Bronchial epithelial cell (primary cell): ENCODE measurements at regions not wholly inside any gene's neighbourhood (a gene's known extent, or its start where the extent isn't known, plus 50 kb on each side); places are given as distances from the start of the nearest gene placed in this dataset.

Experiments used
- DNase-seq: peaks from one replicate; pipeline ENCODE4 v3.0.0-alpha.2; 2010; ENCODE audit warnings: low read depth
- FAIRE-seq: peaks from 2 replicates; lab custom pipeline; 2011; peaks lifted over from hg19 to GRCh38; lab: Jason Lieb, UNC
- H3K27me3 ChIP-seq: 2 replicates; pipeline ENCODE4 v1.5.1; 2011; ENCODE audit warnings: low read length; ENCODE audit not compliant: control insufficient read depth, insufficient read depth
- H3K36me3 ChIP-seq: 2 replicates; pipeline ENCODE4 v1.5.1; 2011; ENCODE audit warnings: low read length; ENCODE audit not compliant: control insufficient read depth, insufficient read depth
- H3K4me3 ChIP-seq: 2 replicates; pipeline ENCODE4 v1.5.1; 2011; ENCODE audit warnings: mild to moderate bottlenecking, low read depth, low read length, control low read depth
- TF ChIP-seq, protein P1 (sequence below): IDR thresholded peaks from 2 replicates; pipeline ENCODE4 v1.5.1; 2011; ENCODE audit warnings: mild to moderate bottlenecking, moderate library complexity, low read length, control low read depth, inconsistent platforms; ENCODE audit not compliant: insufficient read depth, severe bottlenecking

- DNase-seq (no peak), FAIRE-seq (no peak)
- no peak overlapping the region for H3K4me3 ChIP-seq
Measured at GRCh38 chr13:44805585-44805984, 183.7 kb downstream of the NUFIP1 start.

DNA sequence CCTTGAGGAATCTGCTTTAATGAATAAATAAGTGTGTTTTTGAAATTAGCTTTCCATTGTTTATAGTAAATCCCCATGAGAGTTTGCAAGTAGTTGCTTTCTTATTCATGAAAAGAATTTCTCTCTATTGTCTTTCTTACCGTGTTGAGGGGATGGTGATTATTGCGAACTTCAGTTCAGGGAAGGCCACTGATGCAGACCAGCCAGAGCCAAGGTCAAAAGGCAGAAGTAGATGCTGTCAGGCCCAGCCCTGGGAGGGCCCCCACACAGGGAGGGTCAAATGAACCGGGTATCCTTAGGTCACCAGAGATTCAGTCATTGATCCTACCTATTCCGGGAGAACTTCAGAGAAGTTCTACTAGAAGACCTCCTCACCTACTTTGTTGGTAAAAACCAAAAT, 185.9 kb downstream of the NUFIP1 start:
- Histone ChIP-seq H3K27me3 (no peaks in the 10 kb centered on the region), H3K36me3 (no peaks in the 10 kb centered on the region), H3K4me3 (no peak overlapping the region)
- TF ChIP-seq, protein P1, sequence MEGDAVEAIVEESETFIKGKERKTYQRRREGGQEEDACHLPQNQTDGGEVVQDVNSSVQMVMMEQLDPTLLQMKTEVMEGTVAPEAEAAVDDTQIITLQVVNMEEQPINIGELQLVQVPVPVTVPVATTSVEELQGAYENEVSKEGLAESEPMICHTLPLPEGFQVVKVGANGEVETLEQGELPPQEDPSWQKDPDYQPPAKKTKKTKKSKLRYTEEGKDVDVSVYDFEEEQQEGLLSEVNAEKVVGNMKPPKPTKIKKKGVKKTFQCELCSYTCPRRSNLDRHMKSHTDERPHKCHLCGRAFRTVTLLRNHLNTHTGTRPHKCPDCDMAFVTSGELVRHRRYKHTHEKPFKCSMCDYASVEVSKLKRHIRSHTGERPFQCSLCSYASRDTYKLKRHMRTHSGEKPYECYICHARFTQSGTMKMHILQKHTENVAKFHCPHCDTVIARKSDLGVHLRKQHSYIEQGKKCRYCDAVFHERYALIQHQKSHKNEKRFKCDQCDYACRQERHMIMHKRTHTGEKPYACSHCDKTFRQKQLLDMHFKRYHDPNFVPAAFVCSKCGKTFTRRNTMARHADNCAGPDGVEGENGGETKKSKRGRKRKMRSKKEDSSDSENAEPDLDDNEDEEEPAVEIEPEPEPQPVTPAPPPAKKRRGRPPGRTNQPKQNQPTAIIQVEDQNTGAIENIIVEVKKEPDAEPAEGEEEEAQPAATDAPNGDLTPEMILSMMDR: no peak
- FAIRE-seq (no peak), DNase-seq (no peak)

More at GRCh38 chr13:44805585-44805984, 183.7 kb downstream of the NUFIP1 start:
- TF ChIP-seq, protein P1: no peak
- Histone ChIP-seq H3K27me3 (no peaks in the 10 kb centered on the region), H3K36me3 (no peaks in the 10 kb centered on the region)

DNA sequence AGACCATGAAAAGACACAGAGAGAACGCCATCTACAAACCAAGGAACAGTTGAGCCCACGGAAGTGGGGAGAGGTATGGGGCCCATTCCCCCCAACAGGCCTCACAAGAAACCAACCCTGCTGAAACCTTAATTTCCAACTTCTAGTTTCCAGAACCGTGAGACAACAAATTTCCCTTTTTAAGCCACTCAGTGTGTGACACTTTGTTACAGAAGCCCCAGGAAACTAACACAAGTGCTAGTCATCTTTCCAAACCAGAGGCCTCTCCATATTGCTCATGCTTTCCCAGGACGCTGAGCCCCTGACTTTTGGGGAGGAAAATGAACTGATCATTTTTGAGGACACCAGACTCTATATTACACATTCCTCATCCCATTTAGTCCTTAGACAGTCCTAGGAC, 186.8 kb downstream of the NUFIP1 start:
- DNase-seq (no peak), FAIRE-seq (peak; percentile 58)
- H3K27me3 ChIP-seq: no peaks in the 10 kb centered on the region
- no peak overlapping the region for H3K4me3 ChIP-seq
- TF ChIP-seq, protein P1: no peak
- H3K36me3 ChIP-seq: no peaks in the 10 kb centered on the region

DNA sequence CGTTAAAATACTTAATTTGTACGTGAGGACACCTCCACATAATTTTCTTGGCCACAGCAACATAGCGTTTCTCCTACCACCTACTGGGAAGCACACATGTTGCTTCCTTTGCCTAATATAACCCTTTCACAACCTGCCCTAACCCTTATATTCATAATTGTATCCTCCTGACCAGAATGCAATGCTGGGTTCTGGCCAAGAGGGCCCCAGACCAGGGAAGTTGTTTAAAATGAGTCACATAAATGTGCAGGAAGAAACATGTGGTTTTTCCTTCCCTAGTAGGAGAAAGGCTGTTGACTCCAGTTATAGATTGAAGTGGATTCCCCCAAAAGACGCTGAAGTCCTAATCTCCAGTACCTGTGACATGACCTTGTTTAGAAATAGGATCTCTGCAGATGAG, 187.3 kb downstream of the NUFIP1 start:
- no peaks in the 10 kb centered on the region for H3K36me3 ChIP-seq
- no peaks in the 10 kb centered on the region for H3K27me3 ChIP-seq
- DNase-seq (peak; percentile 87), FAIRE-seq (no peak)
- H3K4me3 ChIP-seq: no peak overlapping the region
- TF ChIP-seq, protein P1: peak; percentile 1

GRCh38 chr13:44800626-44801025, 188.6 kb downstream of the NUFIP1 start:
- TF ChIP-seq, protein P1: no peak
- no peak overlapping the region for H3K4me3 ChIP-seq
- no peak for FAIRE-seq
- H3K36me3 ChIP-seq: no peaks in the 10 kb centered on the region
- DNase-seq: no peak
- no peaks in the 10 kb centered on the region for H3K27me3 ChIP-seq

DNA sequence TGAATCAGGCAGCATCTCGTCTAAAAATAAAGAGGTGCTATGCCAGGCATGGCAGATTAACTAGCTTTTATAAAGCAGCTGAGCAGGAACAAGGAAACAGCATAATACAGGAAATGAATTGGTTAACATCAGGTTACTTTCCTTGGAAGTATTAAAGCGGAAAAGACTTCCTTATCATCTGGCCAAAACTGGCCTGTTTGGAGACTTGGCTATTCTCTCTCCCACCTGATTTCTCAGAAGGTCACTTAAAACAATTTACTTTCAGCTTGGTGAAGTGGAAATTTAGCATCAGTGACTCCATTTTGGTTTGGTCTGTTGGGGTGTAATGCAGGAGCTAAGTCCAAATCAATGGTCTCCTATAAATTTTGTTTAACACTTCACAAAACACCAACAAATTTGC, 191.6 kb downstream of the NUFIP1 start:
- DNase-seq (no peak), FAIRE-seq (no peak)
- Histone ChIP-seq H3K4me3 (no peak overlapping the region), H3K27me3 (no peaks in the 10 kb centered on the region), H3K36me3 (no peaks in the 10 kb centered on the region)
- TF ChIP-seq, protein P1: no peak
